Gastroesophageal sphincter (tissue), 4 donors: ENCODE measurements at regions not wholly inside any gene's neighbourhood (a gene's known extent, or its start where the extent isn't known, plus 50 kb on each side); places are given as distances from the start of the nearest gene placed in this dataset.
"Not testable (repeated sequence)": the region's sequence is repeated elsewhere in the genome, so short reads cannot be mapped to it uniquely, and the experiment has no call there.

Source experiments
- ATAC-seq: fragments of 150-250 bp; one replicate; pipeline ENCODE4 v1.9.1; 2016; ENCODE audit warnings: mild to moderate bottlenecking, moderate library complexity
- H3K27ac ChIP-seq, 4 donors: fragments of 200-600 bp; sonication (generic) in 3 of 4; 1 replicate in 3 of 4; 2 replicates in 1 of 4; pipeline ENCODE4 v1.5.1; 2016 to 2019
- H3K27me3 ChIP-seq: fragments of 200-600 bp; sonication (generic); one replicate; pipeline ENCODE4 v1.5.1; 2019
- H3K36me3 ChIP-seq, 2 donors: fragments of 200-600 bp; sonication (generic); one replicate each; pipeline ENCODE4 v1.5.1; 2019; ENCODE audit warnings: control low read depth in 1 of 2
- H3K4me1 ChIP-seq, 3 donors: fragments of 200-600 bp; sonication (generic); 1 replicate in 2 of 3; 2 replicates in 1 of 3; pipeline ENCODE4 v1.5.1; 2016 to 2019; ENCODE audit warnings: control low read depth in 2 of 3
- H3K4me3 ChIP-seq, 2 donors: fragments of 200-600 bp; sonication (generic); one replicate each; pipeline ENCODE4 v1.5.1; 2019; ENCODE audit warnings: mild to moderate bottlenecking in 1 of 2, moderate library complexity in 1 of 2
- H3K9me3 ChIP-seq, 3 donors: fragments of 200-600 bp; sonication (generic); one replicate each; pipeline ENCODE4 v1.5.1; 2017 to 2019; ENCODE audit warnings: control low read depth in 2 of 3
- CTCF ChIP-seq, 4 experiments: fragments of 200-600 bp in 2 of 4; fragments of 450-650 bp in 2 of 4; sonication (generic) in 1 of 4; IDR thresholded peaks; one replicate each; pipeline ENCODE4 v1.5.1; 2017 to 2019; ENCODE audit warnings: antibody characterized with exemption in 4 of 4, mild to moderate bottlenecking in 2 of 4, moderate library complexity in 2 of 4
- EP300 ChIP-seq: sonication (generic); formaldehyde crosslinking; IDR thresholded peaks from one replicate; pipeline ENCODE4 v1.6.1; 2017; ENCODE audit warnings: antibody characterized with exemption, mild to moderate bottlenecking
- POLR2A ChIP-seq, 2 donors: fragments of 450-650 bp; IDR thresholded peaks; one replicate each; pipeline ENCODE4 v1.6.1; 2017; ENCODE audit warnings: antibody characterized with exemption in 2 of 2, mild to moderate bottlenecking in 2 of 2, moderate library complexity in 1 of 2
- POLR2AphosphoS5 ChIP-seq: sonication (generic); formaldehyde crosslinking; IDR thresholded peaks from one replicate; pipeline ENCODE4 v1.6.1; 2017; ENCODE audit warnings: antibody characterized with exemption
- WGBS, 2 donors: methylation state at CpG; one replicate each; pipeline ENCODE4 v1.1.5; 2018; ENCODE audit warnings: low coverage in 1 of 2; 5-methylcytosine and 5-hydroxymethylcytosine counted together

GRCh38 chr1:78263459-78263858 lies 217.7 kb downstream of the GIPC2 start:
- no peaks in the 10 kb centered on the region for H3K4me1 ChIP-seq
- no peaks in the 10 kb centered on the region for H3K27me3 ChIP-seq
- peaks cover 0 to 5% (median 0%) of the 10 kb centered on the region in 3 donors for H3K9me3 ChIP-seq
- whole genome bisulfite sequencing, 2 donors = 100% methylated on average over 1 of the region's 2 CpGs; no CpG with 5 or more reads in 1 of the 2 donors
- H3K4me3 ChIP-seq = no peak overlapping the region
- H3K27ac ChIP-seq = no peak overlapping the region
- no peaks in the 10 kb centered on the region for H3K36me3 ChIP-seq
- no peak for TF ChIP-seq POLR2A (IDR thresholded peaks at IDR 0.05)
- TF ChIP-seq CTCF (IDR thresholded peaks at IDR 0.05) = no peak
- no peak for TF ChIP-seq EP300
- no peak for TF ChIP-seq POLR2AphosphoS5
- no peak for ATAC-seq

- peaks cover 0 to 5% (median 0%) of the 10 kb centered on the region in 3 donors for H3K9me3 ChIP-seq
- TF ChIP-seq POLR2AphosphoS5 (no peak), EP300 (no peak), POLR2A (IDR thresholded peaks at IDR 0.05) (no peak), CTCF (IDR thresholded peaks at IDR 0.05) (no peak)
- no peak overlapping the region for H3K27ac ChIP-seq
- ATAC-seq = no peak
- no peaks in the 10 kb centered on the region for H3K4me1 ChIP-seq
- H3K4me3 ChIP-seq = no peak overlapping the region
- 0% methylated on average over 1 of the region's 1 CpG for WGBS, 2 donors
- no peaks in the 10 kb centered on the region for H3K36me3 ChIP-seq
- no peaks in the 10 kb centered on the region for H3K27me3 ChIP-seq
Observed at GRCh38 chr1:78263946-78264345, 218.2 kb downstream of the GIPC2 start.

- Histone ChIP-seq H3K27ac (no peak overlapping the region), H3K9me3 (peaks cover 0 to 5% (median 0%) of the 10 kb centered on the region in 3 donors), H3K27me3 (no peaks in the 10 kb centered on the region), H3K36me3 (no peaks in the 10 kb centered on the region), H3K4me1 (no peaks in the 10 kb centered on the region), H3K4me3 (no peak overlapping the region)
- WGBS, 2 donors = 78 to 94% methylated on average over 3 of the region's 3 CpGs
- TF ChIP-seq POLR2AphosphoS5 (no peak), EP300 (no peak), CTCF (IDR thresholded peaks at IDR 0.05) (no peak), POLR2A (IDR thresholded peaks at IDR 0.05) (no peak)
- no peak for ATAC-seq
Observed at GRCh38 chr1:78267513-78268218, 221.9 kb downstream of the GIPC2 start.

- WGBS, 2 donors = 36 to 69% methylated on average over 1 to 2 of the region's 2 CpGs
- H3K27ac ChIP-seq = no peak overlapping the region
- H3K27me3 ChIP-seq = no peaks in the 10 kb centered on the region
- H3K36me3 ChIP-seq = no peaks in the 10 kb centered on the region
- no peak overlapping the region for H3K4me3 ChIP-seq
- H3K4me1 ChIP-seq = peaks cover 0 to 2% (median 0%) of the 10 kb centered on the region in 3 donors
- TF ChIP-seq POLR2A (IDR thresholded peaks at IDR 0.05) (no peak), EP300 (no peak), POLR2AphosphoS5 (no peak), CTCF (IDR thresholded peaks at IDR 0.05) (no peak)
- no peak for ATAC-seq
- H3K9me3 ChIP-seq = peaks cover 0 to 5% (median 0%) of the 10 kb centered on the region in 3 donors
Observed at GRCh38 chr1:78269591-78269990, 221.2 kb upstream of the PTGFR start.

GRCh38 chr1:78271423-78271822 lies 219.4 kb upstream of the PTGFR start:
- not testable (repeated sequence) for ATAC-seq, H3K4me3 ChIP-seq, H3K36me3 ChIP-seq, H3K27me3 ChIP-seq, H3K27ac ChIP-seq, H3K9me3 ChIP-seq
- H3K4me1 ChIP-seq = peaks cover 0 to 20% (median 0%) of the 10 kb centered on the region in 3 donors
- 81 to 83% methylated on average over 2 of the region's 2 CpGs for WGBS, 2 donors
